WERI-Rb-1 (cell line): ENCODE measurements at regions not wholly inside any gene's neighbourhood (a gene's known extent, or its start where the extent isn't known, plus 50 kb on each side); places are given as distances from the start of the nearest gene placed in this dataset.
"Not testable (repeated sequence)": the region's sequence is repeated elsewhere in the genome, so short reads cannot be mapped to it uniquely, and the experiment has no call there.

Experiments
- DNase-seq: peaks from one replicate; pipeline ENCODE4 v3.0.0-alpha.2; 2020
- H3K27ac ChIP-seq: fragments of 250-450 bp; sonication (Bioruptor Pico); 2 replicates; pipeline ENCODE4 v1.5.1; 2020; ENCODE audit warnings: mild to moderate bottlenecking, moderate library complexity
- H3K27me3 ChIP-seq: fragments of 250-450 bp; sonication (Bioruptor Pico); 2 replicates; pipeline ENCODE4 v1.5.1; 2021; ENCODE audit warnings: mild to moderate bottlenecking, low read depth, moderate library complexity; ENCODE audit not compliant: insufficient read depth, severe bottlenecking
- H3K36me3 ChIP-seq: fragments of 250-450 bp; sonication (Bioruptor Pico); 2 replicates; pipeline ENCODE4 v1.5.1; 2020; ENCODE audit warnings: mild to moderate bottlenecking, moderate library complexity
- H3K4me3 ChIP-seq: 2 replicates; pipeline ENCODE4 v1.5.1; 2011; ENCODE audit warnings: low read depth, mild to moderate bottlenecking, control low read depth, low read length
- H3K9me3 ChIP-seq: fragments of 250-450 bp; sonication (Bioruptor Pico); 2 replicates; pipeline ENCODE4 v1.5.1; 2021; ENCODE audit warnings: mild to moderate bottlenecking, moderate library complexity; ENCODE audit not compliant: severe bottlenecking
- CTCF ChIP-seq: IDR thresholded peaks from 2 replicates; pipeline ENCODE4 v1.5.1; 2011; ENCODE audit warnings: low read depth, mild to moderate bottlenecking, control low read depth, inconsistent platforms, low read length

- H3K27ac ChIP-seq = no peak overlapping the region
- TF ChIP-seq CTCF = no peak
- no peaks in the 10 kb centered on the region for H3K27me3 ChIP-seq
- no peak overlapping the region for H3K4me3 ChIP-seq
- H3K36me3 ChIP-seq = no peaks in the 10 kb centered on the region
- H3K9me3 ChIP-seq = peaks cover 9% of the 10 kb centered on the region
- DNase-seq = no peak
Measured at GRCh38 chr1:163614361-163614760, 292.6 kb downstream of the NUF2 start.

DNA sequence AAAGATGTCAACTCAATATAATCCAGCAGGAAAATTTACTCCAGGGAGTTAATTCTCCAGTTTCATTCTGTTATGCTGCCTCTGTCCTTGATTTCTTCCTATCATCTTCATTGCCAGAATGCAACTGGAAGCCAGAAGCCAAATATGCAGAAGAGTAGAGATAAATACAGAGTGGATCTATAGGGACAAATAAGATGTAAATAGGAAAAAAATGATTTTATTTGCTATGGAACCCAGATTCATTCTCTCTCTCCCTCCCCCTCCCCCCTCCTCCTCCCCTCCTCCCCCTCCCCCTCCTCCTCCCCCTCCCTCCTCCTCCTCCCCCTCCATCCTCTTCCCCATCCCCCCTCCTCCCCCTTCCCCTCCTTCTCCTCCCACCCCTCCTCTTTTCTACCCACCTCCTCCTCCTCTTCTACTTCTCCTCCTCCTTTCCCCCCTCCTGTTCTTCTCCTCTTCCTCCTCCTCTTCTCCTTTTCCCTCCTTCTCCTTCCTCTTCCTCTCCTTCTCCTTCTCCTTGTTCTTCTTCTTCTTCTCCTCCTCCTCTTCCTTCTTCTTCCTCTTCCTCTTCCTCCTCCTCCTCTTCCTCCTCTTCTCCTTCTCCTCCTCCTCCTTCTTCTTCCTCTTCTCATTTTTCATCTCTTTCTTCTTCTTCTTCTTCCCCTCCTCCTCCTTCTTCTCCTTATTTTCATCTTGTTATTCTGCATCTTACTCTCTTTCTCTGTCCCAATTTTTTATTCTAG lies 306.4 kb downstream of the NUF2 start:
- H3K9me3 ChIP-seq = peaks cover 20% of the 10 kb centered on the region
- no peak overlapping the region for H3K27ac ChIP-seq
- H3K4me3 ChIP-seq = no peak overlapping the region
- H3K27me3 ChIP-seq = no peaks in the 10 kb centered on the region
- no peak for TF ChIP-seq CTCF
- DNase-seq = no peak
- no peaks in the 10 kb centered on the region for H3K36me3 ChIP-seq

- TF ChIP-seq CTCF = no peak
- Histone ChIP-seq H3K36me3 (no peaks in the 10 kb centered on the region), H3K27ac (no peak overlapping the region), H3K4me3 (no peak overlapping the region), H3K9me3 (peaks cover 25% of the 10 kb centered on the region), H3K27me3 (no peaks in the 10 kb centered on the region)
- no peak for DNase-seq
Measured at GRCh38 chr1:163632269-163632668, 310.5 kb downstream of the NUF2 start.

DNA sequence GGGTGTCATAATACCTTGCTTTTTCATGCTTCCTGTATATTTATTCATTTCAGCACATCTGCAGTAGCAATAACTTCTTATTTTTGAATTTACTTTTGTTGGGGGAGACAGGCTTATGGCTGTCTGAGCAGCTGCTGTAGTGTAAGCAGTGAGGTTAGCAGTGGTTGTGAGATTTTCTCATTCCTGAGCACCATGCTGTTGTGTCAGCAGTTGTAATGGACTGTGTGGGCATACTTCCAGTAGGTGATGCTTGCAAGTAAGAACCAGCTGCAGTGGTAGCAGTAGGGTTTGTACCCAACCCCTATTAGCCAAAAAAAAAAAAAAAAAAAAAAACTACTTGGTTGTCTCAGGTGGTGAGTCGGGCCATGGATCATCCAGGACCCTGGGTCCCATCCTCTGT lies 311.6 kb downstream of the NUF2 start:
- H3K9me3 ChIP-seq = peaks cover 28% of the 10 kb centered on the region
- no peaks in the 10 kb centered on the region for H3K36me3 ChIP-seq
- H3K4me3 ChIP-seq = no peak overlapping the region
- TF ChIP-seq CTCF = no peak
- no peaks in the 10 kb centered on the region for H3K27me3 ChIP-seq
- no peak overlapping the region for H3K27ac ChIP-seq
- no peak for DNase-seq

- not testable (repeated sequence) for H3K4me3 ChIP-seq, H3K27ac ChIP-seq, H3K27me3 ChIP-seq, H3K36me3 ChIP-seq, DNase-seq, H3K9me3 ChIP-seq
Measured at GRCh38 chr1:163645676-163646075, 323.9 kb downstream of the NUF2 start.

- H3K27me3 ChIP-seq = no peaks in the 10 kb centered on the region
- no peak for TF ChIP-seq CTCF
- no peaks in the 10 kb centered on the region for H3K9me3 ChIP-seq
- H3K27ac ChIP-seq = no peak overlapping the region
- H3K36me3 ChIP-seq = no peaks in the 10 kb centered on the region
- DNase-seq = no peak
- H3K4me3 ChIP-seq = no peak overlapping the region
Measured at GRCh38 chr1:163650624-163651023, 328.9 kb downstream of the NUF2 start.
